HL-60/S4 treated with retinoic acid at 250 ng/mL for 4 days and 3 days (cell line): ENCODE measurements at regions not wholly inside any gene's neighbourhood (a gene's known extent, or its start where the extent isn't known, plus 50 kb on each side); places are given as distances from the start of the nearest gene placed in this dataset.

Source experiments
- in situ Hi-C: fragments of 300-500 bp; cut with MboI; formaldehyde crosslinking; loops from 2 replicates; pipeline ENCODE4 v1.7.0; 2022; ENCODE audit warnings: low sequenced_read_pairs

DNA sequence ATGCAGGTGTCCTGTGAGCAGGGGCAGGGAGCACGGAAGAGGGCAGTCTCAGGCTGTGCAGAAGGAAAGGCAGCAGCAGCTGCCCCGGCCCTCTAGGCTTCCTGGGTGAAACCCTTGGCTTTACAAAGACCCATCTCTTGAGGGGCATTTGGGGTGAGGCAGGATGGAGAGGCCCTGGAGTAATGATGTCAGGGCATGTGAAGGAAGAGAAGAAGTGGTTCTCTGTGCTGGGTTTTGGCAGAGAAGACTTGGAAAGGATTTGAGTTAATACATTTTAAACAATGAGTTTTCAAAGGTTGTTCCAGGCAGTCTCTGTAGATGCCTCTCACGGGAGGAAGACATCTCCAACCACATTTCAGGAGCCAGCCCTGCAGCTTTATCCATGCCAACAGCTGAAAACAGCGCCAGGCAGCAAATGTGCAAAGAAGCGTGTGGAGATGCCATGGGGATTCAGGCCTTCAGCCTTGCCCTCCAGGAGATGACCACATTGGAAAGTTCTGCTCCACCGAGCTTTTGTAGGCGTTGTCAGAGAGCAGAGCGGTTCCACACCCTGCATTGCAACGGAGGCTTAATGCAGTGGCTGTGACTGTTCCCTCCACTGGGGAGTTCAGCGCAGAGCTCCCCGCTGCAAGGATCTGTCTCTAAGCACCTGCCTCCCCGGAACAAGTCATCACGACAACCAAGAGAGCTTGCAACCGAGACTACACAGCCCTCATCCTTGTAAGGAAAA, 322.8 kb downstream of the UQCRFS1 start:
- in situ Hi-C loops: no loop called here

- in situ Hi-C loops: no loop called here
Observed at GRCh38 chr19:28887920-28888618, 324.9 kb downstream of the UQCRFS1 start.

- in situ Hi-C loops: no loop called here
Observed at GRCh38 chr19:28886708-28887107, 326.2 kb downstream of the UQCRFS1 start.

- in situ Hi-C loops: no loop called here
Observed at GRCh38 chr19:28885965-28886364, 327.0 kb downstream of the UQCRFS1 start.

DNA sequence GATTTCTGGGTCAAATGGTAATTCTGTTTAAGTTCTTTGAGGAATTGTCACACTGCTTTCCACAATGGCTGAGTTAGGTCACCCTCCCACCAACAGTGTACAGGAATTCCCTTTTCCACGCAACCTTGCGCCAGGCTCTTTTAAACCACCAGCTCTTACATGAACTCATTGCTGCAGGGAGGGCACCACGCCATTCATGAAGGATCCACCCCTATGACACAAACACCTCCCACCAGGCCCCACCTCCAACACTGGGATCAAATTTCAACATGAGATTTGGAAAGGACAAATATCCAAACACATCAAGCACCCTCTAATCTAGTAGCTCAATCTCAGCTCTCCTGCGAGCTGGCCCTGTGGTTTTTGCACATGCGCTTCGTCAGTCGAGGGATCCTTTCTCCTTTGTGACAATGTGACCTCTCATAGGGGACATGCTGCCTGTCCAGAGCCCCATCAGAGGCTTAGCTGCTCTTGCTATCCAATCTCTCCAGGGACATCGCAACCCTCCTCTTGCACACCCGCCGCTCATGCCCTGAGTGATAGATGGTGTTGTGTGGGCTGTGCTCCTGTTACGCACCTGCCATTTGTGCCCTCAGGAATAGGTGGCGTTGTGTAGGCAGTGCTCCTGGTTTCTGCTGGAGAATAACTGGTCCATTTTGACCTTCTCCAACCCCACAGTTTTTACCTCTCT, 328.0 kb downstream of the UQCRFS1 start:
- in situ Hi-C loops: no loop called here

DNA sequence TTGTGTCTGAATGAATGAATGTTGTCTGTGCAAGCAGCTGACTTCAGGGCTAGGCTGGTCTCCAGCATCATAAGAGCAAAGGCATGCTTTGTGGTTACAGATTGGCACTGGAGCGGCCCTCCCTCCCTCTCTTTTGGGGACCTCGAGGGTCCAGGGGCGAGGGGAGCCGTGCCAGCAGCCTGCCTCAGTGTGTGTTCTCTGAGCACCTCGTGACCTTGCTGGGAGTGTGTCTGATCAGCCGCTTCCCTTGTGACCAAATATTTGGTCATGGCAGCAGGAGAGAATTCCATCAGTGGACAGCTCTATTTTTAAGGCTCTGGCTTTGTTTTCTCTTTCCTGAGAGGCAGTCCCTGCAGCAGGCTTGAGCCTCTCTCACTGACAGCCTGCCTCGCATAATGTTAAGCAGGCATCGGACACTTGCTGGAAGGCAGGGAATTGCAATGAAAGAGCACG, 329.7 kb downstream of the UQCRFS1 start:
- in situ Hi-C loops: no loop called here

DNA sequence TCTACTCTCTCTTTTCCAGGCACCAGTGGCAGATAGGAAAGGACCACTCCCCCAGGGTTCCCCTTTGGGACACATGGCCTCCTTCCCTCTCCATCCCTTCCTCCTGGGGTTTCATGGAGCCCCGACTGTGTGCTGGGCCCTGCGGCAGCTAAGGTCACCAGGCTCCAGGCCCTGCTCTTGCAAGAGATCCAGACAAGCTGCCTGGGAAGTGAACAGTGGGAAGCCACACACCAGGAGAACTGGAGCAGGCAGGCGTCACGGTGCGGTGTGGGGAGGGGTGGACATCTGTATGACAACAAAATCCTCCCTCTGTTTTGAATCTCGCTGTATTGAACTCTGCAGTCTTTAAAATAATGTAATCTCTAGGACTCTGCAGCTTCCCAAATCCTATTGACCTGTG, 330.1 kb downstream of the UQCRFS1 start:
- in situ Hi-C loops: no loop called here

- in situ Hi-C loops: no loop called here
Observed at GRCh38 chr19:28881616-28882015, 331.3 kb downstream of the UQCRFS1 start.

- in situ Hi-C loops: no loop called here
Observed at GRCh38 chr19:28880735-28881401, 332.1 kb downstream of the UQCRFS1 start.

- in situ Hi-C loops: no loop called here
Observed at GRCh38 chr19:28878862-28879566, 333.9 kb downstream of the UQCRFS1 start.

DNA sequence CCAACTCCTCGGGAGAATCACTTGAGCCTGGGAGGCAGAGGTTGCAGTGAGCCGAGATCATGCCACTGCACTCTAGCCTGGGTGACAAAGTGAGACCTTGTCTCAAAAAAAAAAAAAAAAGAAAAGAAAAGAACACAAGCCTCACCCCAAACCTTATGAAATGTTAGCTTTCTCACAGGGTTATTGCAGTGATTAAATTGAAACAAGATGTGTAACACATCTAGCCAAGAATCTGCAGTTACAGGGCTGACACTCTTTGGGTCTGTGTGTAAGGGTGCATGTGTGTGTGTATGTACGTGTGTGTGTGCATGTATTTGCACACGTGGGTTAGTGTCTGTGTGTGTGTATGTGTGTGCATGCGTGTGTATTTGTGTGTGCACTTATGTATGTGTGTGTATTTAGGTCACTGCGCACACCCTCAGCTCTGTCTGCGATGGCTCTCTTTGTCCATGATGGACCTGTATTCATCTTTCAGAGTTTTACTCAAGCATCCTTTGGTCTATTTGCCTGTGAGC, 336.3 kb downstream of the UQCRFS1 start:
- in situ Hi-C loops: no loop called here

DNA sequence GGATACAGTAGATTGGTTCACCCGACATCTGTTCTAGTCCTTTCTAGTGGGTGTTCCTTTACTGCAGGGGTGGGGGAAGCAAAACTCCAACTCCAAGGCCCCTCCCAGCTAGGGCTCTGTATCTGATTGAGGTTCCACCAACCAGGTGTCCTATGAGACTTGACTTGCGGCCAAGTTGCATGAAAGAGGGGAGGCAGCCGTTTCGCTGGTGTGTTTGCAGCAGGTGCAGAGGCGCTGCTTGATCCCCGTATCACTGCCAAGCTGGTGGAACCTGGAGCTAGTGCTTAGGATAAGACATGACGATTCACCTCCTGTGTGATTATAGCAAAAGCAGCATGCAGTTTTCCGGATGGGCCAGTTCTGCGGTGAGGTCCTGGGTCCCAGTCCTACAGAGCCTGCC, 338.2 kb downstream of the UQCRFS1 start:
- in situ Hi-C loops: no loop called here

- in situ Hi-C loops: no loop called here
Observed at GRCh38 chr19:28873301-28873700, 339.6 kb downstream of the UQCRFS1 start.

GRCh38 chr19:28871099-28871725, 341.7 kb downstream of the UQCRFS1 start:
- in situ Hi-C loops: no loop called here

- in situ Hi-C loops: no loop called here
Observed at GRCh38 chr19:28869459-28869858, 343.5 kb downstream of the UQCRFS1 start.

- in situ Hi-C loops: no loop called here
Observed at GRCh38 chr19:28868836-28869235, 344.1 kb downstream of the UQCRFS1 start.

DNA sequence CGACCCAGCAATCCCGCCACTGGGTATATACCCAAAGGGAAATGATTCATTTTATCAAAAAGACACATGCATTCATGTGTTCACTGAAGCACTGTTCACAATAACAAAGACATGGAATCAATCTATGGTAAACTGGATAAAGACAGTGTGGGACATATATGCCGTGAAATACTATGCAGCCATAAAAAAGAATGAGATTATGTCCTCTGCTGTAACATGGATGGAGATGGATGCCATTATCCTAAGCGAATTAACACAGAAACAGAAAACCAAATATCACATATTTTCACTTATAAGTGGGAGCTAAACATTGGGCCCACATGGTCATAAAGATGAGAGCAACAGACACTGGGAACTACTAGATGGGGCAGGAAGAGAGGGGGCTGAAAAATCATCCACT, 345.0 kb downstream of the UQCRFS1 start:
- in situ Hi-C loops: no loop called here

DNA sequence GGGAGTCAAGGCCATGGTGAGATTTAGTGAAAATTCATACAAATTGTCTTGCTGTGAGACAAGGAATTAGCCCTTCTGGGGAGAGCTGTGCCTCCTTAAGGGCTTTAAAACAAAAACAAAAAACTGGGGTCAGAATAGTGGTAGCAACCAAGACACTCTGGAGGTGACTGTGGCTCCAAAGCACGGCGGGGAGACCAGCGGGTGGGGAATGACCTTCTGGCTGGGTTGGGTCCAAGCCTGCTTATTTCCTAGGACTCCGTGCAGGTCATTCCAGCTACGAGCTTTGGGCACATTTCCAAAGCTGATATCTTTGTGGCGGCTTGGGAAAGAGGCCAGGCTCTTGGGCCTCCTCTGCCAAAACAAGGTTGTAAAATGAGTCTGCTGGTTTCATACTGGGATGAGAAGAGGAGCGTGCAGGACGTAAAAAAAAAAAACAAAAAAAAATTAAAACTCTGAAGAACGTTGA, 348.3 kb downstream of the UQCRFS1 start:
- in situ Hi-C loops: no loop called here

GRCh38 chr19:28864024-28864503, 348.9 kb downstream of the UQCRFS1 start:
- in situ Hi-C loops: no loop called here

- in situ Hi-C loops: no loop called here
Observed at GRCh38 chr19:28862238-28862637, 350.7 kb downstream of the UQCRFS1 start.
